Stimulated activated naive CD8-positive, alpha-beta T cell treated with anti-CD3 and anti-CD28 coated beads, Interleukin-15, amount 100 ng/mL, for 72 hours (primary cell): ENCODE measurements at regions not wholly inside any gene's neighbourhood (a gene's known extent, or its start where the extent isn't known, plus 50 kb on each side); places are given as distances from the start of the nearest gene placed in this dataset.

Experiments used
- ATAC-seq: fragments of 150-1000 bp; cut with Tn5 transposase; 2 replicates; pipeline ENCODE4 v1.10.0; 2021; ENCODE audit warnings: mild to moderate bottlenecking, moderate library complexity
- DNase-seq, 2 donors: peaks; one replicate each; pipeline ENCODE4 v3.0.0; 2021 to 2022
- H3K27ac Mint-ChIP-seq, 2 donors: one replicate each; pipeline ENCODE4 v1.8.0; 2022; ENCODE audit warnings: mild to moderate bottlenecking in 2 of 2, mixed read lengths in 2 of 2, moderate library complexity in 2 of 2
- H3K27me3 Mint-ChIP-seq: one replicate; pipeline ENCODE4 v1.8.0; 2022; ENCODE audit warnings: mixed read lengths
- H3K4me1 Mint-ChIP-seq: one replicate; pipeline ENCODE4 v1.8.0; 2022; ENCODE audit warnings: mild to moderate bottlenecking, mixed read lengths
- H3K4me3 Mint-ChIP-seq, 2 donors: one replicate each; pipeline ENCODE4 v1.8.0; 2022; ENCODE audit warnings: mild to moderate bottlenecking in 2 of 2, mixed read lengths in 2 of 2, moderate library complexity in 1 of 2
- H3K9me3 Mint-ChIP-seq, 2 donors: one replicate each; pipeline ENCODE4 v1.8.0; 2022; ENCODE audit warnings: mixed read lengths in 2 of 2

DNA sequence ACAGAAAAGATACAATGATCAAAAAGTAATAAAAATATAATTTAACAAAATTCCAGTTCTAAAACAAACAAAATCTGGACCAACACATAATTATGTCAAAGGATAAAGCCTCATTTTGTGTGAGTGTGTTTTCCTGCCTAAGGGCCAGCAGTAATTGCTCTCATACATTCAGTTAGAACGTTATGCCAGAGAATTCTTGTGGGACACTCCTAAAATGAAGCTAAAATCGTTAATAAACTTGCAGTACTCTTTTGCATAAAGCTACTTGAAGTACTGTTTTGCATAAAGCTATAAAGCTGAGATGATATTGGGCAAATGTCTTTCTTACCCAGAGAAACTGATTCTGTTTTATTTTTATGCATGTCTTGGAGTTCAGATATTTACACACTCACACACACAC, 1072.3 kb downstream of the MAT2B start:
- H3K4me1 Mint-ChIP-seq, result no peaks in the 10 kb centered on the region
- H3K9me3 Mint-ChIP-seq, result peaks cover 0 to 5% of the 10 kb centered on the region in 2 donors
- H3K4me3 Mint-ChIP-seq, result no peak overlapping the region
- no peaks in the 10 kb centered on the region for H3K27me3 Mint-ChIP-seq
- H3K27ac Mint-ChIP-seq, result no peak overlapping the region
- ATAC-seq (no peak), DNase-seq (no peak)

GRCh38 chr5:164578401-164578800, 1073.0 kb downstream of the MAT2B start:
- no peak overlapping the region for H3K4me3 Mint-ChIP-seq
- DNase-seq, result no peak
- no peak overlapping the region for H3K27ac Mint-ChIP-seq
- H3K4me1 Mint-ChIP-seq, result no peaks in the 10 kb centered on the region
- H3K9me3 Mint-ChIP-seq, result peaks cover 0 to 5% of the 10 kb centered on the region in 2 donors
- ATAC-seq, result no peak
- H3K27me3 Mint-ChIP-seq, result no peaks in the 10 kb centered on the region

DNA sequence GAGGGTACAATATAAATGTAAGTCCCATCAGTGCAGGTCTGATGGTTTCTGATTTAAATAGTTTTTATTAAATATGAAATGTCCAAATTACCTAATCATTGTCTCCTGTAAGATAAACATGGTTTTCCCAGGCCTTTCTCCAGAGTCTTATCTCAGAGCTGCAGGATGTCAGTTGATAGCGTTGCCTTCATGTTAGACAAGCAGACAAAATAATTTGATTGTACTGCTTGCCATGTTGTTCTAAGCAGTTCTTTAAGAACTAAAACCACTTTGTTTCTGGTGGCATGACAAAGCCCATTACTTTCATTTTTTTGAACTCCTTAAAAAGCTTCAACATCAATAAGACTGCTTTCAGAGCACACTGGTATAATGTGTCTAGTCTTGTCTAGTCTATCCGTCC, 1073.5 kb downstream of the MAT2B start:
- peaks cover 0 to 5% of the 10 kb centered on the region in 2 donors for H3K9me3 Mint-ChIP-seq
- no peak for DNase-seq

GRCh38 chr5:164580155-164580554, 1074.7 kb downstream of the MAT2B start:
- H3K27me3 Mint-ChIP-seq, result no peaks in the 10 kb centered on the region
- no peak overlapping the region for H3K27ac Mint-ChIP-seq
- no peak overlapping the region for H3K4me3 Mint-ChIP-seq
- DNase-seq, result no peak
- no peaks in the 10 kb centered on the region for H3K9me3 Mint-ChIP-seq
- no peaks in the 10 kb centered on the region for H3K4me1 Mint-ChIP-seq
- no peak for ATAC-seq

More for the DNA sequence above, 1073.5 kb downstream of the MAT2B start:
- no peak overlapping the region for H3K27ac Mint-ChIP-seq
- H3K4me3 Mint-ChIP-seq, result no peak overlapping the region
- no peaks in the 10 kb centered on the region for H3K27me3 Mint-ChIP-seq
- no peaks in the 10 kb centered on the region for H3K4me1 Mint-ChIP-seq
- no peak for ATAC-seq

DNA sequence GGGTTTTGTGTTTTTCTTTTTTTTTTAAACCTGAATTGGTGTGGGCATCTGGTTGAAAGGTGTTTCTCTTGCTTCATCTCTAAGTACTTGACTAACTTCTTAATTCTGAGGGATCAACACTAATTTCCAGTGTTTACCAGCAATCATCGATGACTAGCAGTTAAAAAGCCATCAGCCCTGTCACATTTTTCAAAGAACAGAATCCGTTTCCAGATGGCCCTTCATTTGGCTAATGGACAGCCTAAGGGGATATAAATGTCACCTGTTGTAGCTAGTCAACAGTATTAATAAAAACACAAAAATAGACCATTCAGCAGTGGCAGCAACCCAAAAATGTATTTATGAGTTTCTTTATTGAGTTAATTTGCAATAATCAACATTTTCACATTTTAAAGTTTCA, 1076.5 kb downstream of the MAT2B start:
- no peaks in the 10 kb centered on the region for H3K4me1 Mint-ChIP-seq
- DNase-seq (no peak), ATAC-seq (no peak)
- no peak overlapping the region for H3K27ac Mint-ChIP-seq
- no peak overlapping the region for H3K4me3 Mint-ChIP-seq
- H3K27me3 Mint-ChIP-seq, result no peaks in the 10 kb centered on the region
- peaks cover 4 to 8% of the 10 kb centered on the region in 2 donors for H3K9me3 Mint-ChIP-seq

DNA sequence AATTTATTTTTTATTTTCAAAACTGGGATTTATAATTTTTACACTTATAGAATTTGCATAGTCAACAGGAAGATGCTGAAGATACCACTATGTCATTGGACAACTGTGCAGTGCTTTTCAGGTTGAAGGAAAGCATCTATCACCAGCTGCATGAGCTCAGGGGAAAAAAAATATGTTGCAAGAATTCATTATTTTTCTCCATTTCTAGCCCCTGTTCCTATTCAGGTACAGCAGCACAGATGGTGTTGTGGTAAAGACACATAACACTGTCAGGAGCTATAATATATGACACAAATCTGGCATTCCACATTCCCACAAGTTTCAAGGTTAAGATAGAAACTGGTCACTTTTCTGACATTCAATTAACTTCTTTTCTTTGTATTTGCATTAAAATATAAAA, 1088.6 kb downstream of the MAT2B start:
- Mint-ChIP-seq H3K4me1 (no peaks in the 10 kb centered on the region), H3K4me3 (no peak overlapping the region), H3K27me3 (no peaks in the 10 kb centered on the region), H3K9me3 (peaks cover 4 to 5% of the 10 kb centered on the region in 2 donors), H3K27ac (no peak overlapping the region)
- ATAC-seq (no peak), DNase-seq (no peak)

DNA sequence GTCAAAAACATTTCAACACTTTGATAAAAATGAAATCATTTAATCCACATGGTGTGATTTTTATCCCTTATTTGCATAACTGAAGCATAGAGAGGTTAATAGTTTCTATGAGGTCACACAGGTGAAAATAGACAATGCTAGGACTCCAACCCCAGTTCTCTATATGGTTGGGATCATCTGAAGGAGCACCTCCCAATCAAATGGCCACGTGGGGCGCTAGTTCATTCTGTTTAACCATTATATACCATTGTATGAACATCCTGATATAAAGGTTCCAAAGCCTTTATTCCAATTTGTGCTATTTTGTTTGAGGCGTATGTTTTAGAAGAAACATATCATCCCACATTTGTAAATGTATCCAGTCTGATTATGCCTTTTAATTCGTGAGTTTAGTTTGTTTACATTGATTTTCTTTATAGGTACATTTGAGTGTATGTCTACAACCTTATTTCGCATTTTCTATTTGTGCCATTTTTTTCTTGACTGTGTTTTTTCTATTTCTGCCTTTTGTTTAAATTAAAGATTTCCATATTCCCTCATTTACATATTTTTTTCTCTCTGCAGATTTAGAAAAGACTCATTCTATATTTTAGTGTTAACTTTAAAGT, 1092.0 kb downstream of the MAT2B start:
- H3K4me3 Mint-ChIP-seq, result no peak overlapping the region
- H3K27me3 Mint-ChIP-seq, result no peaks in the 10 kb centered on the region
- no peak for DNase-seq
- H3K9me3 Mint-ChIP-seq, result peaks cover 11 to 14% of the 10 kb centered on the region in 2 donors
- no peak for ATAC-seq
- no peak overlapping the region for H3K27ac Mint-ChIP-seq
- H3K4me1 Mint-ChIP-seq, result no peaks in the 10 kb centered on the region

- DNase-seq, result no peak
- no peak overlapping the region for H3K27ac Mint-ChIP-seq
- H3K4me1 Mint-ChIP-seq, result no peaks in the 10 kb centered on the region
- H3K9me3 Mint-ChIP-seq, result peaks cover 11 to 14% of the 10 kb centered on the region in 2 donors
- no peak for ATAC-seq
- no peak overlapping the region for H3K4me3 Mint-ChIP-seq
- H3K27me3 Mint-ChIP-seq, result no peaks in the 10 kb centered on the region
Measured at GRCh38 chr5:164600274-164600673, 1094.9 kb downstream of the MAT2B start.

DNA sequence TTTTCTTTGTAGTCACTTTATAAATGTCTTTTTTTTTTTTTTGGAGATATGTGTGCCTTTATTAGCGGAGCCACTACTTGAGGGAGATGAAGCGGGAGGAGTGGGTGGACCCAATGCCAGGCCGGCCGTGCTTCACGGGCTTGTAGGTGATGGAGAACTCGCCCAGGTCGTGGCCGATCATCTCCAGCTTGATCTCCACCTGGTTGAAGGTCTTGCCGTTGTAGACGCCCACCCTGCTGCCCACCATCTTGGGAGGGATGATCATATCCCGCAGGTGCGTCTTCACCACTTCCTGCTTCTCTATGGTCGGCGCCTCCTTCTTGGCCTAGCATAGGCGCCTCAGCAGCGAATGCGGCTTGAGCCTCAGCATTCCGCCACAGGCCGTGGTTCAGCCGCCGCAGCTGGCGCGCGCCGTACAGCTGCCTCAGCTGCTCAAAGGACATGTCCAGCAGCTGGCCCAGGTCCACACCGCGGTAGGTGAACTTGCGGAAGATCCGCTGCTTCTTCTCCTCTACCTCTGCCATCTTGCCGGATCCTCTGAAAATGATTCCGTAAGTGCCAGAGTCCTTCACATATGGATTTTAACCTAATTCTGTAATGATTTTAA, 1095.6 kb downstream of the MAT2B start:
- ATAC-seq, result no peak
- H3K9me3 Mint-ChIP-seq, result peaks cover 16 to 18% of the 10 kb centered on the region in 2 donors
- no peak overlapping the region for H3K4me3 Mint-ChIP-seq
- H3K4me1 Mint-ChIP-seq, result no peaks in the 10 kb centered on the region
- no peak for DNase-seq
- no peak overlapping the region for H3K27ac Mint-ChIP-seq
- H3K27me3 Mint-ChIP-seq, result no peaks in the 10 kb centered on the region

GRCh38 chr5:164608507-164608906, 1103.1 kb downstream of the MAT2B start:
- DNase-seq (no peak), ATAC-seq (no peak)
- Mint-ChIP-seq H3K27ac (no peak overlapping the region), H3K4me1 (no peaks in the 10 kb centered on the region), H3K9me3 (peaks cover 9 to 11% of the 10 kb centered on the region in 2 donors), H3K4me3 (no peak overlapping the region), H3K27me3 (no peaks in the 10 kb centered on the region)

DNA sequence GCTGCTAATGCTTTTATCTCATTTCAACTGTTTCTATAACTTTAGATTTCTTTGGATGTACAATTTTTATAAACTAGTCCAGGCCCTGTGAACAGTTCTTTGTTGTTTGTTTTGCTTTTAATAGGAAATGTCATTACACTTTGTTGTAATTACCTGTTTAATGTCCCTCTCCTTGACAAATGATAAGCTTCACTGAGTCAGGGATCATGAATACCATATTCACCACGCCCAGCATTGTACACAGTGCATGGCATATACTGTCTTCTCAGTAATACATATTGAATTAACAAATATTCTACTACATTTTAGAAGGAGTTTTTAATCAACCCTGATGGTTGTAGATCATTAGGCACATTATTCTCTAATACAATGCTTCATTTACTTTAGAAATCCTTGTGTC, 1105.0 kb downstream of the MAT2B start:
- DNase-seq (no peak), ATAC-seq (no peak)
- Mint-ChIP-seq H3K4me1 (no peaks in the 10 kb centered on the region), H3K27ac (no peak overlapping the region), H3K4me3 (no peak overlapping the region), H3K9me3 (peaks cover 9 to 11% of the 10 kb centered on the region in 2 donors), H3K27me3 (no peaks in the 10 kb centered on the region)

- H3K4me3 Mint-ChIP-seq, result no peak overlapping the region
- ATAC-seq (no peak), DNase-seq (no peak)
- peaks cover 6% of the 10 kb centered on the region in 2 donors for H3K9me3 Mint-ChIP-seq
- H3K27me3 Mint-ChIP-seq, result no peaks in the 10 kb centered on the region
- H3K27ac Mint-ChIP-seq, result no peak overlapping the region
- H3K4me1 Mint-ChIP-seq, result no peaks in the 10 kb centered on the region
Measured at GRCh38 chr5:164614707-164615106, 1109.3 kb downstream of the MAT2B start.

GRCh38 chr5:164617290-164617689, 1111.9 kb downstream of the MAT2B start:
- no peak for ATAC-seq
- Mint-ChIP-seq H3K4me3 (no peak overlapping the region), H3K9me3 (peaks cover 6 to 14% of the 10 kb centered on the region in 2 donors), H3K4me1 (no peaks in the 10 kb centered on the region), H3K27ac (no peak overlapping the region), H3K27me3 (no peaks in the 10 kb centered on the region)
- no peak for DNase-seq

GRCh38 chr5:164627021-164627420, 1121.6 kb downstream of the MAT2B start:
- H3K9me3 Mint-ChIP-seq, result peaks cover 4 to 7% of the 10 kb centered on the region in 2 donors
- DNase-seq (no peak), ATAC-seq (no peak)
- no peak overlapping the region for H3K4me3 Mint-ChIP-seq
- no peaks in the 10 kb centered on the region for H3K4me1 Mint-ChIP-seq
- H3K27me3 Mint-ChIP-seq, result no peaks in the 10 kb centered on the region
- H3K27ac Mint-ChIP-seq, result no peak overlapping the region

DNA sequence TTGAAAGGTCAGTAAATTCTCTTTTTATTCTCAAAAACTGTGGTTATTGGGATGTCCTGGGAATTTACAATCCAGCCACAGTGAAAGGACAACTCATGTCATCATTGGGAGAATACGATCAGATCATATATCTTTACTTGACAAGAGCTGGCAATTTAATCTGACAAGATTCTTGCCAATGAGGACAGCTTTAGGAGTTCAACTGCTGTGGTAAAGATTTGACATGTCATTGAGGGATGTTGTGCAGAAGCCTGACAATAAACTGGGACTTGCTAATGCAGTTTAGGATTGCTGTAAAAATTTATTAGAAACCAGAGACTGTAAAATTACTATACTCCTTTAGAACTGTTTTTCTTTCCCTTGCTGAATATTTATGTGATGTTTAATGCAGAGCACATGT, 1131.0 kb downstream of the MAT2B start:
- H3K4me1 Mint-ChIP-seq, result no peaks in the 10 kb centered on the region
- DNase-seq, result no peak
- no peak overlapping the region for H3K27ac Mint-ChIP-seq
- H3K4me3 Mint-ChIP-seq, result no peak overlapping the region
- no peaks in the 10 kb centered on the region for H3K9me3 Mint-ChIP-seq
- H3K27me3 Mint-ChIP-seq, result no peaks in the 10 kb centered on the region
- ATAC-seq, result no peak

- H3K9me3 Mint-ChIP-seq, result no peaks in the 10 kb centered on the region
- no peaks in the 10 kb centered on the region for H3K27me3 Mint-ChIP-seq
- no peaks in the 10 kb centered on the region for H3K4me1 Mint-ChIP-seq
- no peak overlapping the region for H3K4me3 Mint-ChIP-seq
- ATAC-seq (no peak), DNase-seq (no peak)
- no peak overlapping the region for H3K27ac Mint-ChIP-seq
Measured at GRCh38 chr5:164637931-164638521, 1132.6 kb downstream of the MAT2B start.
